ENCODE measurements at regions not wholly inside any gene's neighbourhood (a gene's known extent, or its start where the extent isn't known, plus 50 kb on each side); places are given as distances from the start of the nearest gene placed in this dataset.

- TF ChIP-seq, protein P1, sequence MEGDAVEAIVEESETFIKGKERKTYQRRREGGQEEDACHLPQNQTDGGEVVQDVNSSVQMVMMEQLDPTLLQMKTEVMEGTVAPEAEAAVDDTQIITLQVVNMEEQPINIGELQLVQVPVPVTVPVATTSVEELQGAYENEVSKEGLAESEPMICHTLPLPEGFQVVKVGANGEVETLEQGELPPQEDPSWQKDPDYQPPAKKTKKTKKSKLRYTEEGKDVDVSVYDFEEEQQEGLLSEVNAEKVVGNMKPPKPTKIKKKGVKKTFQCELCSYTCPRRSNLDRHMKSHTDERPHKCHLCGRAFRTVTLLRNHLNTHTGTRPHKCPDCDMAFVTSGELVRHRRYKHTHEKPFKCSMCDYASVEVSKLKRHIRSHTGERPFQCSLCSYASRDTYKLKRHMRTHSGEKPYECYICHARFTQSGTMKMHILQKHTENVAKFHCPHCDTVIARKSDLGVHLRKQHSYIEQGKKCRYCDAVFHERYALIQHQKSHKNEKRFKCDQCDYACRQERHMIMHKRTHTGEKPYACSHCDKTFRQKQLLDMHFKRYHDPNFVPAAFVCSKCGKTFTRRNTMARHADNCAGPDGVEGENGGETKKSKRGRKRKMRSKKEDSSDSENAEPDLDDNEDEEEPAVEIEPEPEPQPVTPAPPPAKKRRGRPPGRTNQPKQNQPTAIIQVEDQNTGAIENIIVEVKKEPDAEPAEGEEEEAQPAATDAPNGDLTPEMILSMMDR (IDR thresholded peaks at IDR 0.05): no peak
- no peak for TF ChIP-seq EZH2 (IDR thresholded peaks at IDR 0.05; ENCODE audit: borderline replicate concordance, insufficient read depth, low read depth, low read length, poor library complexity, severe bottlenecking)
Observed at GRCh38 chr14:55500708-55501107, 60.3 kb upstream of the TBPL2 start.

Data from B cell (primary cell).